Activated CD4-positive, alpha-beta T cell treated with anti-CD3 and anti-CD28 coated beads, Interleukin-2, amount 50 U/mL, for 16 hours (primary cell): ENCODE measurements at regions not wholly inside any gene's neighbourhood (a gene's known extent, or its start where the extent isn't known, plus 50 kb on each side); places are given as distances from the start of the nearest gene placed in this dataset.

ENCODE experiments used
- DNase-seq: peaks from one replicate; pipeline ENCODE4 v3.0.0-alpha.2; 2020

DNA sequence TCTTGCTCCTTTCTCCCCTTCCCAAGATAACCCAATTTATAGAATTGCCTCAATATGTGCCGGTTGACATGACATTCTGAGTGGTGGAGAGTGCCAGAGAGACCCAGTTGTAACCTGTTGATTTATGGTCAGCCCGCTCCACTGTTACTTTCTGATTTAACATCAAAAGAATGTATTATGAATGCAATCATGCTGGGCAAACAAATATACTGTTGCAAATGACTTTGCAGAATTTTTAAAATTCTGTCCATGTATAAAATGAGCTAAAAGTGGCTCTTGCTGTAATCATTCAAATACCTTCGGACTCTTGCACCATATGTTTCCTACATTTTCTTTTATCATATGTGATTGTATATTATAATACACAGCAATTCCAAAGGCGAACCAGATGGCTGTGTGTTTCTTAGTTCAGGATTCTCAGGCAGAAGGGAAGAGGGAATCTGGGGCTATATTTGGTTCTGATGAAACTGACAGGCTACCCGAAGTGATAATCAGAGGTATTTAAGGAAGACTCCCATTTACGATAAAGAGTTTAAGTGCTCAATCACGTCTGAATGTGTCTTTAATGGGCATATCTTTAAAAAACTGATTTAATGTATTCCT is 131.7 kb downstream of the CLCN4 start:
- DNase-seq = no peak

DNA sequence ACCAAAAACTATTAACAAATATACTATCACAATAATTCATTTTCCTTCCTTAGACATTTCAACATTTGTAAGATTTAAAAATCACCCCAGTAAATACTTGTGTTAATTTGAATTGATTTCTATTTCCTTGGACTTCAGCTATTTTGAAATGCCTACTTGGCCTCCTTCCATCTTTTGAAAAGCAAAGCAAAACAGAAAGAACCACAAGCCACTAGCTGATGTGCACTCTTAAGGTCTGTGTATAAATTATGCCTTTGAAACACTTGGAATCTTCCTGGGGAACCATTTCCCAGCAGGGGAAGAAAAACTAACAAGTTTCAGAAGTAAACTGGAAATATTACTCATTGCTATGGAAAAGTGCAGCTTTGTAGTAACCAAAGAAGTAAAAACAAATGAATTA is 139.8 kb downstream of the CLCN4 start:
- no peak for DNase-seq

- no peak for DNase-seq
These were observed 153.7 kb downstream of the CLCN4 start for GRCh38 chrX:10310511-10310910.

- no peak for DNase-seq
These were observed 157.8 kb downstream of the CLCN4 start for GRCh38 chrX:10314530-10315104.

DNA sequence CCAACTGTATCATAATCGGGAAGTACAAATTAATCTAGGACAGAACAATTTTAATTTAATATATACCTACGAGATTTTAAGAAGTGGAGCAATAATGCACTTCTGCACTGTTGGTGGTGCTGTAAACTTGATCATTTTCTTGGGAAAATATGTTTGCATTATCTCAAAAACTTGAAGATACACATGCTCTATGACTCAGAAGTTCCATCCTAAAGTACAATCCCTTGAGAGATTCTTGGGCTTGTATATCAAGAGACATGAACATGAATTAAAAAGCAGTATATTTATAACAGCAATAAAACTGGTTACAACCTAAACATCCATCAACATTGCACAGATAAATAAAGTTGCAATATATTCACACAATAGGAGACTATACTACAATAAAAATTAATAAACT is 168.8 kb downstream of the CLCN4 start:
- DNase-seq = no peak

DNA sequence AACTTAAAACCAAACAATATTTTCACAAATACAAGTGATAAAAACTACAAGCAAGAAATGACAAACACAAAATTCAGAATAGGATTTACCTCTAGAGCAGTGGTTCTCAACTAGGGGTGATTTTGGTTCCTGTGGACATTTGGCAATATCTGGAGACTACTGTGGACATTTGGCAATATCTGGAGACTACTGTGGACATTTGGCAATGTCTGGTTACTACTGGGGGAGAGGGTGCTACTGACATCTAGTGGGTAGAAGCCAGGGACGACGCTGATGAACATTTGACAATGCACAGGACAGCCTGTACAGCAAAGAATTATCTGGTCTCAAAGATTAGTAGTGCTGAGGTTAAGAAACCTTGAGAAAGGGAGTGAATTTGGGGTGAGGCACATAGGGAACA is 169.8 kb downstream of the CLCN4 start:
- no peak for DNase-seq

- DNase-seq = no peak
These were observed 170.9 kb downstream of the CLCN4 start for GRCh38 chrX:10327651-10328050.

- DNase-seq = no peak
These were observed 173.2 kb downstream of the CLCN4 start for GRCh38 chrX:10329984-10330383.

DNA sequence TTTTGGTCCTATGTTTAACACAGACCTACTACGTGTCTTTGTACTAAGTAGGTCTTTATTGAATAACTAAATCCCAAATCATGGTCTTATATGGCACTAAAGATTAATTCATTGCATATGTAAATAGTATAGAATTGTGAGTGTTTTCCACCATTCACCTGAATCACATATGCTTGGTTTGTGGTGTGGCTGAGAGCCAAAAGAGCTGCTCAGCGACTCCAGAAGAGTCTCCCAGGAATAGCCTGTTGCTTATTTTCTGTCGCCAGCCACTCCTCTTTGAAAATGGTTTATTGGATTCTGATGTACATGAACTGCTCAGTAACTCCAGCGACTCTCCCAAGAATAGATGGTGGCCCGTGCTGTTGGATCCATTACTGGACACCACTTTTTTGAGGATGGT is 184.5 kb downstream of the CLCN4 start:
- DNase-seq = no peak

GRCh38 chrX:10350221-10350620 is 193.4 kb downstream of the CLCN4 start:
- DNase-seq = no peak

DNA sequence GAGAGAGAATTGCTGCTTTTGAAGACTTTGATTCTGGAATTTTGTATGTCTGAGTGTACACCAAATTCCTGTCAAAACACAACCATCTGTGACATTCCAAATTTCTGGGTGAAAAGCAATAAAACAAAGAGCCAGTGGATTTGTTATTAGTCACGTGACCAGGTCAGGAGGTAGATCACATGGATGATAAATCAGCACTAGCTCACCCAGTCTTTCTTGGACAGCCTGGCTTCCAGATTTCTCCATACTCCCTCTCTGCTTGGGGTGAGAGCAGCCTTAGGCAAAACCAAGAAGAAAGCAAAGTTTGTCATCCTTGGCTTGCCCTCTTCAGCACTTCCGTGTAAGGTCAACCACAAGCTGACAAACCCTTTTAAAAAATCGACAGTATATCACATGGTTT is 194.2 kb downstream of the CLCN4 start:
- no peak for DNase-seq

GRCh38 chrX:10352536-10352935 is 195.8 kb downstream of the CLCN4 start:
- DNase-seq = no peak

DNA sequence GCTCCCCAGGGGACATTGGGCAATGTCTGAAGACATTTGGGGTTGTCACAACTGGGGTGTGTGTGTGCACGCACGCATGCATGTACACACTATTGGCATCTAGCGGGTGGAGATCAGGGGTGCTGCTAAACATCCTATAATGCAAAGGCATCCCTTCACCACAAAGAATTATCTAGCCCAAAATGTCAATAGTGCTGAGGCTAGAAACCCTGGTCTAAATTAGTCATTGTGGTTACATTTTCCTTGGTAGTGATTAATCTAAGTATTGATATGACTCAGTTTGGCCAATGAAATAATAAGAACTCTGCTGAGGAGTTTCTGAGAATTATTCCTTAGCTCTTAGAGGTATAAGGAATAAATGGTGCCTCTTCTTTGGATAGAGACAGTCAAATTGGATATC is 200.2 kb downstream of the CLCN4 start:
- peak; percentile 53 for DNase-seq

- no peak for DNase-seq
These were observed 202.2 kb downstream of the CLCN4 start for GRCh38 chrX:10358958-10359357.

GRCh38 chrX:10360116-10360515 is 203.3 kb downstream of the CLCN4 start:
- no peak for DNase-seq

GRCh38 chrX:10365532-10366265 is 208.9 kb downstream of the CLCN4 start:
- no peak for DNase-seq

- no peak for DNase-seq
These were observed 210.6 kb downstream of the CLCN4 start for GRCh38 chrX:10367406-10367805.

GRCh38 chrX:10370976-10371375 is 214.2 kb downstream of the CLCN4 start:
- no peak for DNase-seq

GRCh38 chrX:10377427-10377826 is 220.7 kb downstream of the CLCN4 start:
- no peak for DNase-seq

DNA sequence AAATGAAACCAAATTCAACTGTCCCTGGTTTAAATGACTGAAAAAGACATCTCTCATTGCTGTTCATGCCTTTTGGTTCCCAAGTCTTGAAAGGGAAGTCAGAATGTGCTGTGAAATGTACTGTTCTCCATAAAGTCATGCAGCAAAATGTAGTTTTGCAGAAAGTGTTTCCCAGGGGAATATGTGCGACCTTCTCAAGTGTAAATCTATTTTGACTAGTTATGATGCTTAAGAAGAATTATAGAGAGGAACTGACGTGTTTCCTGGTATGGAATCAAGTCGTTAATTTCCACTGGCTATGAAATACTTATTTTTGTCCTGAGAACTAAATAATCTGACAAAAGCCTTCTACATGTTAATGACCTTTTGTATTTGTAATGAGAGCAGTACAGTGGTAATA is 223.1 kb downstream of the CLCN4 start:
- DNase-seq = no peak

- no peak for DNase-seq
These were observed 223.5 kb downstream of the CLCN4 start for GRCh38 chrX:10380300-10380699.

GRCh38 chrX:10381193-10381592 is 224.4 kb downstream of the CLCN4 start:
- DNase-seq = no peak

DNA sequence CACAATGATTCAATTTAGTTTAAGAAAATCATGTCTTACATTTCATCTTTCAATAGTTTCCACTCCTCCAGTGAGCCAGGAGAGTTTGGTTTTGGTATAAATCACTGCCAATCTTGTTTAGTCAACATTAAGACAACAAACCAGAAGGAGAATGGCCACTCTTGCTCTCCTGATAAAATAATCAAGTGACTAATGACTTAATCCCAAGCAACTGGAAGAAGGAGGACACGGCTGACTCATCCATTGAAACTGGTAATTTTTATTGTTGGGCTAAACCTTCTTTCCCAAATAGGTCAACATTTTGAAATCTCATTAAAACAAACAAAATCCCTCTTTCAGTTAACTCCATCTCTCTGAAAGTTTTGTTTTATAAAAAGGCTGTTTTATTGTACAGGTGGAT is 230.2 kb downstream of the CLCN4 start:
- DNase-seq = no peak

- no peak for DNase-seq
These were observed 230.2 kb downstream of the MID1 start for GRCh38 chrX:10390187-10390586.

DNA sequence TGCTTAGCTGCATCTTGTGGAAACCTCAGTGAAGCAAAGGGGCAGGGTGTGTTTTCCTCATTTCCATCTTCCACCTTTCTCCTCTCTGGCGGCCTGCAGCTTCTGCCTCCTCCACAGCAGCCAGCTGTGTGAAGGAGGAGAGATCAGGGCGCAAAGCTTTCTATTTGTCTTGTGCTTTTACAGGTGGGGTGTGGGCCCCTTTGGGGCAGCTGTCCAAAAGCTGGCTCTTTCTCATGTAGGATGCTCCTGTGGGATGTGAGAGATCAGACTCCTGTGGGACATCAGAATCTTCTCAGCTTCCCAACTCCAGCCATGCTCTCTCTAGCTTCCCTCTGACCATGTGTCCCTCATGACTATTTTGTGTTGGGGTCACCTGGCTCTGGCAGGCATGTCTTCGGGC is 227.1 kb downstream of the MID1 start:
- no peak for DNase-seq
